Mesothelial cell of epicardium (in vitro differentiated cells): ENCODE measurements at regions not wholly inside any gene's neighbourhood (a gene's known extent, or its start where the extent isn't known, plus 50 kb on each side); places are given as distances from the start of the nearest gene placed in this dataset.

Experiments
- DNase-seq, 2 experiments: peaks; one replicate each; pipeline ENCODE4 v3.0.0; 2021; ENCODE audit warnings: low spot score in 2 of 2; ENCODE audit not compliant: unreplicated experiment in 2 of 2
- H3K27ac Mint-ChIP-seq: 2 replicates; pipeline ENCODE4 v1.8.0; 2021; ENCODE audit warnings: mixed read lengths
- H3K27me3 Mint-ChIP-seq: 2 replicates; pipeline ENCODE4 v1.8.0; 2021; ENCODE audit warnings: low read depth, mixed read lengths
- H3K36me3 Mint-ChIP-seq: 2 replicates; pipeline ENCODE4 v1.8.0; 2021; ENCODE audit warnings: mixed read lengths
- H3K4me1 Mint-ChIP-seq: 2 replicates; pipeline ENCODE4 v1.8.0; 2021; ENCODE audit warnings: mixed read lengths
- H3K4me3 Mint-ChIP-seq: 2 replicates; pipeline ENCODE4 v1.8.0; 2021; ENCODE audit warnings: mild to moderate bottlenecking, moderate library complexity, mixed read lengths
- H3K9me3 Mint-ChIP-seq: 2 replicates; pipeline ENCODE4 v1.8.0; 2021; ENCODE audit warnings: mixed read lengths
- CTCF ChIP-seq: fragments of 200-600 bp; sonication (generic); IDR thresholded peaks from one replicate; pipeline ENCODE4 v1.5.0; 2021; ENCODE audit warnings: antibody characterized with exemption; ENCODE audit not compliant: unreplicated experiment

DNA sequence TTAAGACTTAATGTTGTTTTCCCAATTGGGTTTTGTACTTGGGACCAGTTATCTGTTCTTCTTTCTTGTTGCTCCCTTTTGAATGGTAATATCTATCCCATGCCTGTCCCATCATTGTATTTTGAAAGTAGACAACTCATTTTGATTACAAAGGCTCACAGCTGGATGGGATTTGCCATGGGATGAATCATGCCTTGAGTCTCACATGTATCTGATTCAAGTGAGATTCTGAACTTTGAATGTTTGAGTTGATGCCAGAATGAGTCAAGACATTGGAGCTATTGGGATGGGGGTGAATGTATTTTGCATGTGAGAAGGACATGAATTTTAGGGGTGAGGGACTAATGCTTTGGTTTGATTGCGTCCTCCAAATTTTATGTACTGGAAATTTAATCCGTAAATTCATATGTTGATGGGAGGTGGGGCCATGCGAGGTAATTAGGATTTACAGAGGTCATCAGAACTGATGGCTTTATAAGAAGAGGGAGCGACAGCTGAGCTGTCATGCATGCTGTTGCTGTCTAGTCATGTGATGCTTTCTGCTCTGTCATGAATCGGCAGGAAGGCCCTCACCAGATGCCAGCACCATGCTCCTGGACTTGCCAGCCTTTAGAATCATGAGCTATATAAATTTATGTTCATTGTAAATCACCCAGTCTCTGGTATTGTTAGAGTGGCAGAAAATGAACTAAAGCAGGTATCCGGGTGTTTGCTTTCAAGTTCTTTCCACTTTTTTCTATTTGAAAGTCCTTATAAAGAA, 741.3 kb upstream of the RAB6C start:
- Mint-ChIP-seq H3K27me3 (no peaks in the 10 kb centered on the region), H3K36me3 (no peaks in the 10 kb centered on the region), H3K4me1 (peaks cover 23% of the 10 kb centered on the region), H3K4me3 (no peak overlapping the region), H3K27ac (no peak overlapping the region), H3K9me3 (peaks cover 21% of the 10 kb centered on the region)
- no peak for TF ChIP-seq CTCF
- no peak for DNase-seq

DNA sequence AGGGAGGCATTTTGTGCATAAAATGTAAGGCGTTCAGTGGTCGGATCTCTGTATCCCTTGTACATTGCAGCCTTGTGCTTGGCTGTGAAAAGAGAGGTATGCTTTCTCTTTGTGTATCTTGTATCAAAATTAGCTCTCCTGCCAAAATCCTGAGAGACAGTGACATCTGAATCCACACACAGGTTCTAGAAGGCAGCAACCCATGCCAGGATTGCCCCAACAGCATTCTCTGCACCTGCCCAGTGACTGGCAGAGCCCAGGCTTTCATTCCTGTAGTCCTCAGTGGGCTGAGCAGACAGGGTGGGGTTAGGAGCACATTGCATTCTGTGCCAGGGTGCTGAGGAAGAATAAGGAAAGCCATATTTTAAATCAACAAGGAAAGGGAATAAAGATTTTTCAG, 740.3 kb upstream of the RAB6C start:
- no peak overlapping the region for H3K27ac Mint-ChIP-seq
- no peak for DNase-seq
- H3K4me1 Mint-ChIP-seq: peaks cover 23% of the 10 kb centered on the region
- no peak for TF ChIP-seq CTCF
- peaks cover 21% of the 10 kb centered on the region for H3K9me3 Mint-ChIP-seq
- H3K27me3 Mint-ChIP-seq: no peaks in the 10 kb centered on the region
- H3K36me3 Mint-ChIP-seq: no peaks in the 10 kb centered on the region
- H3K4me3 Mint-ChIP-seq: no peak overlapping the region

DNA sequence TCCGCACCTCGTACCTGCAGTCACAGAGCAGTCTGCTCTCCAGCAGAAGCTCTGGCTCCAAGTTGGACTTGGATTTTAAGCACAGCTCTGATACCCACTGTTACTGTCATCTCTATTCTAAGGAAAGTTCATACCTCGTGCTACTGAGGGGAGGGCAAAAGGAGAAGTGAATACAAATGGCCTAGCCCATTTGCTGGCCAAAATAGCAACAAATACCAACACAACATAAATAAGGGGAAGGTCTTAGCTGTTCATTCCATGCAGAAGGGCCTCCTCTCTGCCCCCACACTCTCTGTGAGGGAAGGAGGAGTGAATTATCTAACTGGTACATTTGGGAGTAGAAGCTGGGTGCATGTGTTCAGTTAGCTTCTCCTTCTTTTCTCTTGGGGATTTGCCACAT, 739.4 kb upstream of the RAB6C start:
- no peak overlapping the region for H3K4me3 Mint-ChIP-seq
- H3K9me3 Mint-ChIP-seq: peaks cover 26% of the 10 kb centered on the region
- H3K27me3 Mint-ChIP-seq: no peaks in the 10 kb centered on the region
- H3K27ac Mint-ChIP-seq: no peak overlapping the region
- no peak for TF ChIP-seq CTCF
- DNase-seq: no peak
- peaks cover 23% of the 10 kb centered on the region for H3K4me1 Mint-ChIP-seq
- H3K36me3 Mint-ChIP-seq: no peaks in the 10 kb centered on the region

DNA sequence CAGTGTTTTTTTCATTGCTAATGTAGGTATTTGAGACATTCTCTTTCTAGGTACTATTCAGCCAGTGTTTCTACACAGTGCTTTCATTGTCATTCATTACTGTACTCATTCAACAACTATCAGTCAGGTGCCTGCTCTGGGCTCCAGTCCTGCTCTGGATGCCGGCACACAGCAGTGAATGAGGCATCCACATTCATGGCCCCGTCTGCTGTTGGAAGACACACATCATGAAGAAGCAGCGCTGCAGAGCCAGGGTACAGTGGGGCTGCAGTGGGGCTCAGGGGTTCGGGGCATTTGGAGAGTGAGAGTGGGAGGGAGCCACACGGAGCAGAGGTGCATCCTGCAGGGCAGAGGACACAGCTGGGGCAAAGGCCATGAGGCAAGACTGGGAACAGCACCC, 737.2 kb upstream of the RAB6C start:
- Mint-ChIP-seq H3K36me3 (peaks cover 4% of the 10 kb centered on the region), H3K27me3 (no peaks in the 10 kb centered on the region), H3K4me1 (peaks cover 16% of the 10 kb centered on the region), H3K27ac (no peak overlapping the region), H3K4me3 (no peak overlapping the region), H3K9me3 (peaks cover 26% of the 10 kb centered on the region)
- no peak for TF ChIP-seq CTCF
- DNase-seq: no peak

DNA sequence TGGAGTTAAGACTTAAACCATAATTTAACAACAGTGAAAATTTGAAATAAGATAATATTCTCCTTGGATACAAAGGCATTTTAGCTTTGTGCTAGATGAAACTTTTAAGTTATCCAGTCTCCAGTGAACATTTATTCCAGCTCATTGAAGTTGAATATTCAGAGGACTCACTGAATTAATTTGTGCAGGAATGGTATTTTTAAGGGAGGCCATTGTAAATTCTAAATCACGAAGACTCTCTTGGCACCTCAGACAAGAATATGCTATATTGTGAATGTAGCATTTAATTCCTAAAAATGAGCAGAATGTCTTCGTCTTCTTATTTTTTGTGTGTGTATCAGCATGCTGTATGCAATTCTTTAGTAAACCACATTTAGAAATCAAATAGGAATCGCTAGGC, 731.7 kb upstream of the RAB6C start:
- TF ChIP-seq CTCF: no peak
- no peaks in the 10 kb centered on the region for H3K27me3 Mint-ChIP-seq
- no peak overlapping the region for H3K4me3 Mint-ChIP-seq
- no peak for DNase-seq
- H3K36me3 Mint-ChIP-seq: peaks cover 4% of the 10 kb centered on the region
- H3K27ac Mint-ChIP-seq: no peak overlapping the region
- H3K4me1 Mint-ChIP-seq: peaks cover 10% of the 10 kb centered on the region
- H3K9me3 Mint-ChIP-seq: peaks cover 20% of the 10 kb centered on the region

DNA sequence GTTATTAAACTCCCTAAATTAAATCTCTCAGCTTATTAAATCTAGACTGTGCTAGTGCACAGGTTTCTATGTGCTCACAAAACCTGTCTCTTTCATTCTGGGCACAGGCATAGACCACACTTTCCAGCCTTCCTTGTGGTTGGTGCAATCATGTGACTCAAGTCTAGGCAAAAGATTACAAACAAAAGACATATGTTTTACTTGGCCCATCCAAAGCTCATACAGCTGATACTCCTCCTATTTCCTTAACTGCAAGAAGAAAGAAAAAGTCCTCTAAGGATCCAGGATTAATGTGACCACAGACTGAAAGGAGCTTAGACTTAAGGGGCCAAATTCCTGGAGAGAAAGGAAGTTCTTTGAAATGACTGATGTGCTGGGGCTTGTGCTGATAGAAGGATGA, 731.3 kb upstream of the RAB6C start:
- Mint-ChIP-seq H3K27ac (peak overlapping the region; percentile 48), H3K36me3 (peaks cover 4% of the 10 kb centered on the region), H3K9me3 (peaks cover 20% of the 10 kb centered on the region), H3K4me1 (peaks cover 14% of the 10 kb centered on the region), H3K4me3 (no peak overlapping the region), H3K27me3 (no peaks in the 10 kb centered on the region)
- no peak for TF ChIP-seq CTCF
- no peak for DNase-seq
